ENCODE measurements at regions not wholly inside any gene's neighbourhood (a gene's known extent, or its start where the extent isn't known, plus 50 kb on each side); places are given as distances from the start of the nearest gene placed in this dataset.

GRCh38 chr4:96094183-96094582 lies 254.3 kb downstream of the PDHA2 start:
- no peak overlapping the region for H3K27ac ChIP-seq (ENCODE audit: low read length)
- ATAC-seq (no peak), DNase-seq (ENCODE audit: low read depth, low spot score) (no peak)
- ChIA-PET CTCF (no interaction called here), POLR2A (no interaction called here)
- in situ Hi-C loops (cut with HindIII; ENCODE audit: low pct_unique_long_range_greater_than_20kb, low sequenced_read_pairs) = no loop called here
- intact Hi-C loops (cut with micrococcal nuclease; ENCODE audit: unreplicated experiment) = no loop called here
- no TSS peak for BruUV-seq (replicated peaks)
- H3K9me3 ChIP-seq (ENCODE audit: control insufficient read depth, insufficient read depth, low read depth, low read length) = no peaks in the 10 kb centered on the region
- no peak overlapping the region for H3K4me3 ChIP-seq (ENCODE audit: low read depth in 2 of 2, low read length in 2 of 2)
- TF ChIP-seq CTCF (IDR thresholded peaks at IDR 0.05) = no peak
- no peak for TF ChIP-seq TCF7L2 (IDR thresholded peaks at IDR 0.05; ENCODE audit: low read depth, low read length)
- no peak for TF ChIP-seq POLR2AphosphoS5 (IDR thresholded peaks at IDR 0.05; ENCODE audit: low read depth, low read length)
- no peak for TF ChIP-seq SIN3A (IDR thresholded peaks at IDR 0.05; ENCODE audit: borderline replicate concordance, insufficient read depth, low read depth, low read length)
- TF ChIP-seq, protein P1, sequence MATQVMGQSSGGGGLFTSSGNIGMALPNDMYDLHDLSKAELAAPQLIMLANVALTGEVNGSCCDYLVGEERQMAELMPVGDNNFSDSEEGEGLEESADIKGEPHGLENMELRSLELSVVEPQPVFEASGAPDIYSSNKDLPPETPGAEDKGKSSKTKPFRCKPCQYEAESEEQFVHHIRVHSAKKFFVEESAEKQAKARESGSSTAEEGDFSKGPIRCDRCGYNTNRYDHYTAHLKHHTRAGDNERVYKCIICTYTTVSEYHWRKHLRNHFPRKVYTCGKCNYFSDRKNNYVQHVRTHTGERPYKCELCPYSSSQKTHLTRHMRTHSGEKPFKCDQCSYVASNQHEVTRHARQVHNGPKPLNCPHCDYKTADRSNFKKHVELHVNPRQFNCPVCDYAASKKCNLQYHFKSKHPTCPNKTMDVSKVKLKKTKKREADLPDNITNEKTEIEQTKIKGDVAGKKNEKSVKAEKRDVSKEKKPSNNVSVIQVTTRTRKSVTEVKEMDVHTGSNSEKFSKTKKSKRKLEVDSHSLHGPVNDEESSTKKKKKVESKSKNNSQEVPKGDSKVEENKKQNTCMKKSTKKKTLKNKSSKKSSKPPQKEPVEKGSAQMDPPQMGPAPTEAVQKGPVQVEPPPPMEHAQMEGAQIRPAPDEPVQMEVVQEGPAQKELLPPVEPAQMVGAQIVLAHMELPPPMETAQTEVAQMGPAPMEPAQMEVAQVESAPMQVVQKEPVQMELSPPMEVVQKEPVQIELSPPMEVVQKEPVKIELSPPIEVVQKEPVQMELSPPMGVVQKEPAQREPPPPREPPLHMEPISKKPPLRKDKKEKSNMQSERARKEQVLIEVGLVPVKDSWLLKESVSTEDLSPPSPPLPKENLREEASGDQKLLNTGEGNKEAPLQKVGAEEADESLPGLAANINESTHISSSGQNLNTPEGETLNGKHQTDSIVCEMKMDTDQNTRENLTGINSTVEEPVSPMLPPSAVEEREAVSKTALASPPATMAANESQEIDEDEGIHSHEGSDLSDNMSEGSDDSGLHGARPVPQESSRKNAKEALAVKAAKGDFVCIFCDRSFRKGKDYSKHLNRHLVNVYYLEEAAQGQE (IDR thresholded peaks at IDR 0.05; ENCODE audit: insufficient read depth in 1 of 2, low read depth in 2 of 2, low read length in 1 of 2) = no peak
- H3K36me3 ChIP-seq (ENCODE audit: control insufficient read depth, insufficient read depth, low read length) = no peaks in the 10 kb centered on the region
- H3K4me1 ChIP-seq (ENCODE audit: control insufficient read depth, insufficient read depth, low read length) = no peaks in the 10 kb centered on the region
- no peaks in the 10 kb centered on the region for H3K27me3 ChIP-seq (ENCODE audit: control insufficient read depth, insufficient read depth, low read length)

GRCh38 chr4:96097040-96097607 lies 257.2 kb downstream of the PDHA2 start:
- CTCF ChIA-PET = interaction anchor here (0.6 kb wide), 1 partner anchor 94 kb away, joined by 3 read pairs; no protein-coding TSS in a partner anchor
- ATAC-seq (no peak), DNase-seq (ENCODE audit: low read depth, low spot score) (no peak)
- H3K27ac ChIP-seq (ENCODE audit: low read length) = no peak overlapping the region
- intact Hi-C loops (cut with micrococcal nuclease; ENCODE audit: unreplicated experiment) (no loop called here), in situ Hi-C loops (cut with HindIII; ENCODE audit: low pct_unique_long_range_greater_than_20kb, low sequenced_read_pairs) (no loop called here)
- no TSS peak for BruUV-seq (replicated peaks)
- no peaks in the 10 kb centered on the region for H3K4me1 ChIP-seq (ENCODE audit: control insufficient read depth, insufficient read depth, low read length)
- POLR2A ChIA-PET = no interaction called here
- no peaks in the 10 kb centered on the region for H3K36me3 ChIP-seq (ENCODE audit: control insufficient read depth, insufficient read depth, low read length)
- TF ChIP-seq CTCF (IDR thresholded peaks at IDR 0.05) (no peak), POLR2AphosphoS5 (IDR thresholded peaks at IDR 0.05; ENCODE audit: low read depth, low read length) (no peak), SIN3A (IDR thresholded peaks at IDR 0.05; ENCODE audit: borderline replicate concordance, insufficient read depth, low read depth, low read length) (no peak), TCF7L2 (IDR thresholded peaks at IDR 0.05; ENCODE audit: low read depth, low read length) (no peak)
- TF ChIP-seq, protein P1 (IDR thresholded peaks at IDR 0.05; ENCODE audit: insufficient read depth in 1 of 2, low read depth in 2 of 2, low read length in 1 of 2) = no peak
- H3K4me3 ChIP-seq (ENCODE audit: low read depth in 2 of 2, low read length in 2 of 2) = no peak overlapping the region
- H3K9me3 ChIP-seq (ENCODE audit: control insufficient read depth, insufficient read depth, low read depth, low read length) = no peaks in the 10 kb centered on the region
- H3K27me3 ChIP-seq (ENCODE audit: control insufficient read depth, insufficient read depth, low read length) = no peaks in the 10 kb centered on the region

Data from Panc1 (cell line).